Neural crest cell (in vitro differentiated cells): ENCODE measurements at regions not wholly inside any gene's neighbourhood (a gene's known extent, or its start where the extent isn't known, plus 50 kb on each side); places are given as distances from the start of the nearest gene placed in this dataset.

Source experiments
- DNase-seq: peaks from one replicate; pipeline ENCODE4 v3.0.0; 2021; ENCODE audit warnings: low read depth, mixed read lengths, low spot score
- H3K27ac Mint-ChIP-seq: one replicate; pipeline ENCODE4 v1.8.0; 2021; ENCODE audit warnings: mild to moderate bottlenecking, mixed read lengths; ENCODE audit not compliant: unreplicated experiment
- H3K27me3 Mint-ChIP-seq: 2 replicates; pipeline ENCODE4 v1.8.0; 2021; ENCODE audit warnings: low read depth, mild to moderate bottlenecking, mixed read lengths
- H3K36me3 Mint-ChIP-seq: 2 replicates; pipeline ENCODE4 v1.8.0; 2021; ENCODE audit warnings: low read depth, mild to moderate bottlenecking, mixed read lengths
- H3K4me1 Mint-ChIP-seq: 2 replicates; pipeline ENCODE4 v1.8.0; 2021; ENCODE audit warnings: mixed read lengths
- H3K4me3 Mint-ChIP-seq: one replicate; pipeline ENCODE4 v1.8.0; 2021; ENCODE audit warnings: mild to moderate bottlenecking, mixed read lengths
- H3K9me3 Mint-ChIP-seq: 2 replicates; pipeline ENCODE4 v1.8.0; 2021; ENCODE audit warnings: mixed read lengths
- TF ChIP-seq, protein P1 (sequence below): fragments of 200-600 bp; sonication (generic); conservative IDR thresholded peaks from 2 replicates; pipeline ENCODE4 v1.5.0; 2021; ENCODE audit warnings: antibody characterized with exemption, mild to moderate bottlenecking

DNA sequence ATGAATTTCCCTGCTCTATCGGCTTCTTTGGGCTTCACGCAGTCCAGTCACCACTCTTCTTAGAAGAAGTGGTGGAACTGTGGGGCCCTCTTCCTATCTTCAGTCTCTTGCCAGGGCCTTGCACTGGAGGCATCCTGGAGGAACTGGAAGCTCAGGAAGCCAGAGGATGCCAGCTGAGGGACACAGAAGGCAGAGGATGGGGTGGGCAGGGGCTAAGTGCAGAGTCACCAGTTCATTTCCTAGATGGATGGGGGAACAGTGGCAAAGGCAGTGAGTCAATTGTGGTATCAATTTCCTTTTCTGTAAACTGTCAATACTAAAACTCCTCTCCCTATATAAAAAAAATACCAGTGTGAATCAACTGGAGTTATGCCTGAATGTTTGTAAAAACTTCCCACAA, 419.7 kb downstream of the KLF12 start:
- Mint-ChIP-seq H3K27me3 (no peaks in the 10 kb centered on the region), H3K4me1 (no peaks in the 10 kb centered on the region), H3K4me3 (no peak overlapping the region), H3K9me3 (no peaks in the 10 kb centered on the region), H3K27ac (no peak overlapping the region), H3K36me3 (peaks cover 12% of the 10 kb centered on the region)
- no peak for DNase-seq
- TF ChIP-seq, protein P1, sequence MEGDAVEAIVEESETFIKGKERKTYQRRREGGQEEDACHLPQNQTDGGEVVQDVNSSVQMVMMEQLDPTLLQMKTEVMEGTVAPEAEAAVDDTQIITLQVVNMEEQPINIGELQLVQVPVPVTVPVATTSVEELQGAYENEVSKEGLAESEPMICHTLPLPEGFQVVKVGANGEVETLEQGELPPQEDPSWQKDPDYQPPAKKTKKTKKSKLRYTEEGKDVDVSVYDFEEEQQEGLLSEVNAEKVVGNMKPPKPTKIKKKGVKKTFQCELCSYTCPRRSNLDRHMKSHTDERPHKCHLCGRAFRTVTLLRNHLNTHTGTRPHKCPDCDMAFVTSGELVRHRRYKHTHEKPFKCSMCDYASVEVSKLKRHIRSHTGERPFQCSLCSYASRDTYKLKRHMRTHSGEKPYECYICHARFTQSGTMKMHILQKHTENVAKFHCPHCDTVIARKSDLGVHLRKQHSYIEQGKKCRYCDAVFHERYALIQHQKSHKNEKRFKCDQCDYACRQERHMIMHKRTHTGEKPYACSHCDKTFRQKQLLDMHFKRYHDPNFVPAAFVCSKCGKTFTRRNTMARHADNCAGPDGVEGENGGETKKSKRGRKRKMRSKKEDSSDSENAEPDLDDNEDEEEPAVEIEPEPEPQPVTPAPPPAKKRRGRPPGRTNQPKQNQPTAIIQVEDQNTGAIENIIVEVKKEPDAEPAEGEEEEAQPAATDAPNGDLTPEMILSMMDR = no peak

DNA sequence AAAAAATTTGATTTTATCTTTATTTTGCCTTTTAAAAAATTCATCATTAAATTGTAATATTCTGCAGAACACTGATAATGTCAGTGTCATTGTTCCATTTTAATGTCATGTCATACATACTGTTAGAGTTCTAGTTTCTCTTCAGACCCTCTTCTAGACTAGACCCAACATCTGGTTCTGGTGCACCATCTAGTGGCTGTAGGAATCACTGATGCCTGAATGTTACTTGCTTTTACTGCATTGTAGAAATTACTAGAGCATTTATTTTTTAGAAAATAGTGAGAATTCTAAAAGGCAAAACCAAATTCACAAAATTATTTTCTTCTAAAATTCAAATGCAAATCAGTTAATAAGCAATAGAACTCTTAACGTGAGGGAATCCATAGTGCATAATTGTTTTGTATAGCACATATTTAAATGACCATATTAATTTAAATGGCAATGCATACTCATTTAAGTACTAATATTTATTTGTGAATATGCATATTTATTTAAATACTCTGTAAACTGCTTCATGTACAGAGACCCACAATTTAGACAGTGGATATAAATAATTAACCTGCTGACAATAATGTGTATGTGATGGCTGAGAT, 425.7 kb downstream of the KLF12 start:
- no peaks in the 10 kb centered on the region for H3K27me3 Mint-ChIP-seq
- peak; percentile 27 for DNase-seq
- TF ChIP-seq, protein P1 = peak; percentile 96
- peaks cover 5% of the 10 kb centered on the region for H3K36me3 Mint-ChIP-seq
- no peak overlapping the region for H3K27ac Mint-ChIP-seq
- H3K4me1 Mint-ChIP-seq = no peaks in the 10 kb centered on the region
- H3K9me3 Mint-ChIP-seq = no peaks in the 10 kb centered on the region
- no peak overlapping the region for H3K4me3 Mint-ChIP-seq

DNA sequence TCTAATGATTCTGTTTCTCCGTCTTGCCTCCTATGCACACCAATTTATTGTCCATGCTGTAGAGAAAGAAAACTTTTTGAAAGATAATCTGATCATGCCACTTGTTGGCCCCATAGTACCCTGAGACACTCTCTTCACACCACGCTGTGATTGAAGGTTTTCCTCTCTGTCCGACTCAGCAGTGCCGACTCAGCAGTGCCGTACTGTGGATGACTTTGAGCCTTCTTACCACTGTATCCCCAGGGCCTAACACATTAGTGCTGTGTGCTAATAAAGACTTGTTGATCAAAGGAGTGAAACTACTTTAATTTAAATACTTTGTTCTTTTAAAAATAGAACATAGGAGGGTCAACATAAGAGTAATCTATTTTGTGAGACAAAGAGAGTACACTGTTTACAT, 429.6 kb downstream of the KLF12 start:
- DNase-seq = no peak
- H3K9me3 Mint-ChIP-seq = no peaks in the 10 kb centered on the region
- H3K27me3 Mint-ChIP-seq = no peaks in the 10 kb centered on the region
- H3K36me3 Mint-ChIP-seq = peaks cover under 1% of the 10 kb centered on the region
- H3K27ac Mint-ChIP-seq = no peak overlapping the region
- TF ChIP-seq, protein P1 = no peak
- no peak overlapping the region for H3K4me3 Mint-ChIP-seq
- H3K4me1 Mint-ChIP-seq = no peaks in the 10 kb centered on the region

GRCh38 chr13:73703606-73704005, 430.6 kb downstream of the KLF12 start:
- peaks cover 4% of the 10 kb centered on the region for H3K36me3 Mint-ChIP-seq
- TF ChIP-seq, protein P1 = no peak
- no peak overlapping the region for H3K4me3 Mint-ChIP-seq
- H3K4me1 Mint-ChIP-seq = no peaks in the 10 kb centered on the region
- no peaks in the 10 kb centered on the region for H3K27me3 Mint-ChIP-seq
- H3K9me3 Mint-ChIP-seq = no peaks in the 10 kb centered on the region
- DNase-seq = no peak
- no peak overlapping the region for H3K27ac Mint-ChIP-seq

GRCh38 chr13:73702419-73703071, 431.7 kb downstream of the KLF12 start:
- Mint-ChIP-seq H3K27ac (no peak overlapping the region), H3K27me3 (no peaks in the 10 kb centered on the region), H3K4me3 (no peak overlapping the region), H3K9me3 (no peaks in the 10 kb centered on the region), H3K36me3 (peaks cover 6% of the 10 kb centered on the region), H3K4me1 (peaks cover 3% of the 10 kb centered on the region)
- no peak for DNase-seq
- TF ChIP-seq, protein P1 = no peak
